Erythroblast (primary cell): ENCODE measurements at regions not wholly inside any gene's neighbourhood (a gene's known extent, or its start where the extent isn't known, plus 50 kb on each side); places are given as distances from the start of the nearest gene placed in this dataset.

Source experiments
- GATA1 ChIP-seq: IDR thresholded peaks from 2 replicates; pipeline ENCODE4 v1.6.1; 2011; ENCODE audit warnings: low read depth, mild to moderate bottlenecking, control low read depth, low read length, moderate library complexity
- POLR2A ChIP-seq: IDR thresholded peaks from 2 replicates; pipeline ENCODE4 v1.6.1; 2011; ENCODE audit warnings: mild to moderate bottlenecking, low read length

- no peak for TF ChIP-seq POLR2A
- TF ChIP-seq GATA1: no peak
These were observed 226.9 kb upstream of the HCCS start for GRCh38 chrX:10884246-10884645.
